Activated T-helper 1 cell treated with anti-CD3 and anti-CD28 coated beads, Interleukin-12 subunit alpha, Interleukin-12 subunit beta, Interleukin-2, Interleukin-4 antibody, amounts not matched to agents 30 ng/mL and 10 ng/mL and 1 ng/mL, durations not matched to agents 14 hours and 24 hours and 36 hours (primary cell): ENCODE measurements at regions not wholly inside any gene's neighbourhood (a gene's known extent, or its start where the extent isn't known, plus 50 kb on each side); places are given as distances from the start of the nearest gene placed in this dataset.
"Not testable (repeated sequence)": the region's sequence is repeated elsewhere in the genome, so short reads cannot be mapped to it uniquely, and the experiment has no call there.

ENCODE experiments used
- DNase-seq: peaks from one replicate; pipeline ENCODE4 v3.0.0; 2021; ENCODE audit warnings: low spot score
- H3K27ac Mint-ChIP-seq: one replicate; pipeline ENCODE4 v1.8.0; 2021; ENCODE audit warnings: mild to moderate bottlenecking, mixed read lengths
- H3K27me3 Mint-ChIP-seq: one replicate; pipeline ENCODE4 v1.8.0; 2022; ENCODE audit warnings: mild to moderate bottlenecking, moderate library complexity, mixed read lengths; ENCODE audit not compliant: insufficient read depth
- H3K36me3 Mint-ChIP-seq: one replicate; pipeline ENCODE4 v1.8.0; 2021; ENCODE audit warnings: low read depth, mixed read lengths
- H3K4me1 Mint-ChIP-seq: one replicate; pipeline ENCODE4 v1.8.0; 2021; ENCODE audit warnings: low read depth, mixed read lengths
- H3K4me3 Mint-ChIP-seq: one replicate; pipeline ENCODE4 v1.8.0; 2021; ENCODE audit warnings: mild to moderate bottlenecking, moderate library complexity, mixed read lengths
- H3K9me3 Mint-ChIP-seq: one replicate; pipeline ENCODE4 v1.8.0; 2021; ENCODE audit warnings: mixed read lengths
- intact Hi-C: fragments of 100-400 bp; cut with micrococcal nuclease; formaldehyde crosslinking; loops from one replicate; pipeline ENCODE4 v1.15.1; 2024

DNA sequence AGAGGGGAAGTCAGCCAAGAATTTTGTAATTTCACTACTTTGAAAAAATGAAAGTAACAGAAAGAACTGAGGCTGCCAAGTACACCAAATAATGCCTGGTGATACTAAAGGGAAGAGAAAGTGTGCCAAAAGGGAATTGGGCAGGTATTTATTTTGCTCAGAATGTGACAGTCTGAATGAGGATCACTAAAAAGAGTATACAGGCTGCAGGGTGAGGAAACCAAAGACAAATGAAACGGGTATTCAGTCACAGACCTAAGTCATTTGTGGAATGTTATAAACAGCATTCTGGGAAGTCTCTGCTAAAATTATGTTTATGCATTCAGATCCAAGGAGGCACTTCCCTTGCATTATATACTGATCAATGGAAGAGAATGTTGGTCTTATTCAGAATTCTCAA, 418.6 kb upstream of the SLC39A10 start:
- Mint-ChIP-seq H3K4me1 (no peaks in the 10 kb centered on the region), H3K36me3 (no peaks in the 10 kb centered on the region), H3K4me3 (no peak overlapping the region), H3K9me3 (peaks cover 3% of the 10 kb centered on the region), H3K27ac (no peak overlapping the region), H3K27me3 (no peaks in the 10 kb centered on the region)
- no peak for DNase-seq
- intact Hi-C loops = no loop called here

DNA sequence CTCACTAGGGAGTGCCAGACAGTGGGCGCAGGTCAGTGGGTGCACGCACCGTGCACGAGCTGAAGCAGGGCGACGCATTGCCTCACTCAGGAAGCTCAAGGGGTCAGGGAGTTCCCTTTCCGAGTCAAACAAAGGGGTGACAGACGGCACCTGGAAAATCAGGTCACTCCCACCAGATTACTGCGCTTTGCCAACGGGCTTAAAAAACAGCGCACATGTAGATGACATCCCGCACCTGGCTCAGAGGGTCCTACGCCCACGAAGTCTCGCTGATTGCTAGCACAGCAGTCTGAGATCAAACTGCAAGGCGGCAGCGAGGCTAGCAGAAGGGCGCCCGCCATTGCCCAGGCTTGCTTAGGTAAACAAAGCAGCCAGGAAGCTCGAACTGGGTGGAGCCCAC, 428.5 kb upstream of the SLC39A10 start:
- H3K9me3 Mint-ChIP-seq, H3K27ac Mint-ChIP-seq, H3K4me1 Mint-ChIP-seq, DNase-seq, H3K36me3 Mint-ChIP-seq, intact Hi-C loops, H3K4me3 Mint-ChIP-seq, H3K27me3 Mint-ChIP-seq: not testable (repeated sequence)

DNA sequence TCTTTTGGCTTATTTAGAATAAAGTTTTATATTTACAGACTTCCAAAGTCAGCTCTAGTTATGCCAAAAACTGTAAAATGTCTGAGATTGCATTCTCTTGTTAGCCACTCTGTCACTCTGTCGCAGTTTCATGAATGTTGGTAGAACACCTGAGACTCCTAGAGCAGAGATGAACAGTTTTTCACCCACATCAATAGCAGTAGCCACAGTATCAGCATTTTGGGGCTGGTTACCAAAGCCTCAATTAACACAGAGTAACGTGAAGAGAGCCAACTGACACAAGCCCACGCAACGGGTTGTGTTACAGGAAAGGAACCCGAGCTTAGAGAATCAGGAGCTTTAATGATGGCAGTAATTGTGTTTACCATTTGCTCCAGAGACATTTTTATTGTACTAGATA, 443.0 kb upstream of the SLC39A10 start:
- no peak overlapping the region for H3K27ac Mint-ChIP-seq
- DNase-seq = no peak
- no peaks in the 10 kb centered on the region for H3K27me3 Mint-ChIP-seq
- no peak overlapping the region for H3K4me3 Mint-ChIP-seq
- no peaks in the 10 kb centered on the region for H3K36me3 Mint-ChIP-seq
- intact Hi-C loops = no loop called here
- H3K4me1 Mint-ChIP-seq = no peaks in the 10 kb centered on the region
- no peaks in the 10 kb centered on the region for H3K9me3 Mint-ChIP-seq

DNA sequence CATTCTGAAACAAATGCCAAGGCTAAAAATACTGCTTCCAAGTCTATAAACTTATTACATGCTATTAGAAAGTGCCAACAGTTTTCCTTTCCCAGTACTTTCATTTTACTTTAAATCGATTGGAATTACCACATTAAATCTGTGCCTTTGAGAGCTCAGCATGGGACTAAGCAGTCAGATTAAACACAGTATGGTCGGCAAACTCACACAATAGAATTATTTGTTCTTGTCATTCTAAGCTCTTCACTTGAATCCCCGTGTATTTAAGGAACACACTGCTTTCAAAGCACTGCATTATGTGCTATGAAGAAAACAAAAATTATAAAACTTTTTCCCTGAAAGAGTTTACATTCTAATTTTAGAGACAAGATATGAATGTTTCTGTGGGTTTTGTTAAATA, 444.4 kb upstream of the SLC39A10 start:
- Mint-ChIP-seq H3K9me3 (no peaks in the 10 kb centered on the region), H3K36me3 (no peaks in the 10 kb centered on the region), H3K27ac (no peak overlapping the region), H3K4me3 (no peak overlapping the region), H3K27me3 (no peaks in the 10 kb centered on the region), H3K4me1 (no peaks in the 10 kb centered on the region)
- intact Hi-C loops = no loop called here
- DNase-seq = no peak

DNA sequence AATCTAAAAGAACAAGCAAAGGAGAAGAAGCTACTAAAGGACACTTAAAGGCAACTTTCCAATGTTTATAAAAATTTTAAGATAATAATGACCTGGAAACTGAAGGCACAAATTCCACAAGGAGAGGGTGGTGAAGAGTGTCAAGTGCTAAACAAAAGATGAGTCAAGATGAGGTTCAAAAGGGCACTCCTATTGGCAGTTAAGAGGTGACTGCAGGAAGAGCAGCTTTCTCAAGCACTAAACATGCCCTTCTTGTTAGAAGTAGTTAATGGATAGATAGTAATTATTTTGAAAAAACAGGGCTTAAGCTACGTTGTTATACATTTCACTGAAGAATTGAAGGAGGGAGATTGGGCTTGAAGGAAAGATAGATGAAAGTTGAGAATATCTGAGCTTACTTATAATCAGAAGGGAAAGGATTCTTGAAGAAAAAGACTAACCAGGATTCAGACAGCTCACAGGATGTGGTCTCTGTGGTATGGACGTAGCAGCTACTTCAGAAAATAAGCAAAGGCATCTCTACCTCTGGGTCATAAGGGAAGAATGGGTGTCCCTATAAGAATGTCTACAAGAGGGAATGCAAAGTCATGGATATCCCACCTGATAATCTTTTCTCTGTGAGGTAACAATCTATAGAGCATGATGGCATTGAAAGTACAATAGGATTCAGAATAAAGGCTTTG, 454.7 kb upstream of the SLC39A10 start:
- Mint-ChIP-seq H3K4me1 (peaks cover 19% of the 10 kb centered on the region), H3K27ac (no peak overlapping the region), H3K27me3 (no peaks in the 10 kb centered on the region), H3K36me3 (no peaks in the 10 kb centered on the region), H3K4me3 (no peak overlapping the region), H3K9me3 (no peaks in the 10 kb centered on the region)
- intact Hi-C loops = no loop called here
- DNase-seq = peak; percentile 10

- no peak overlapping the region for H3K4me3 Mint-ChIP-seq
- H3K9me3 Mint-ChIP-seq = no peaks in the 10 kb centered on the region
- intact Hi-C loops = no loop called here
- H3K36me3 Mint-ChIP-seq = no peaks in the 10 kb centered on the region
- no peak for DNase-seq
- peaks cover 19% of the 10 kb centered on the region for H3K4me1 Mint-ChIP-seq
- H3K27ac Mint-ChIP-seq = no peak overlapping the region
- H3K27me3 Mint-ChIP-seq = no peaks in the 10 kb centered on the region
Measured at GRCh38 chr2:195199864-195200263, 457.2 kb upstream of the SLC39A10 start.

DNA sequence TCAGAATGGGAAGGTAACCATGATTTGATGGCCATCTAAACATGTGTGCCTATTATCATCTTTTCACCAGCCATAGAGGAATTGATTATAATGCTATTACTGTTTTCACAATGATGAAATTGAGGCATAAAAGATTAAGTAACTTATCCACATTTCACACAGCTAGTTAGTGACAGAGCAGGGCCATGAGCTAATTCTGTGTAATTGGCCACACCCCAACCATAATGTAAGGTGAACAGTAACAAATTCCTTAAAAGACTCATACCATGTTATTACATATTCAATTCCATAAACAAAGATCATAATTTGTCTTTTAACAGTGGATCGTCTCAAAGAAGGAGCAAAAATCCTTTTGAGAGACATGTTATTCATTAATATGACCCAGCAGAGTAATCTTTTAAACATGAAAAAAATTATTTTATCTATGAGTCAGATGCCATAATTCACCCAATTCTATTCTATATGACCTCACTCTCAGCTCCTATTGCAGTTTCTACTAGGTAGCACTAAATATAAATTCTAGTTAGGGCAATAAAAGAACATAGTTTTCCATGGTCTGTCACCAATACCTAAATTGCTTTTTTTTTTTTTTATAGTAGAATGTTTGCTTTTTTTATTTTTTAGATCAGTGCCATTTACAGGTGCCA, 475.8 kb upstream of the SLC39A10 start:
- no peaks in the 10 kb centered on the region for H3K4me1 Mint-ChIP-seq
- H3K36me3 Mint-ChIP-seq = no peaks in the 10 kb centered on the region

GRCh38 chr2:195168369-195168768, 488.7 kb upstream of the SLC39A10 start:
- Mint-ChIP-seq H3K9me3 (no peaks in the 10 kb centered on the region), H3K4me1 (no peaks in the 10 kb centered on the region), H3K4me3 (no peak overlapping the region), H3K36me3 (no peaks in the 10 kb centered on the region), H3K27me3 (no peaks in the 10 kb centered on the region), H3K27ac (no peak overlapping the region)
- intact Hi-C loops = no loop called here
- no peak for DNase-seq

More for the DNA sequence above, 475.8 kb upstream of the SLC39A10 start:
- Mint-ChIP-seq H3K27ac (no peak overlapping the region), H3K4me3 (no peak overlapping the region), H3K27me3 (no peaks in the 10 kb centered on the region), H3K9me3 (no peaks in the 10 kb centered on the region)
- intact Hi-C loops = no loop called here
- no peak for DNase-seq

DNA sequence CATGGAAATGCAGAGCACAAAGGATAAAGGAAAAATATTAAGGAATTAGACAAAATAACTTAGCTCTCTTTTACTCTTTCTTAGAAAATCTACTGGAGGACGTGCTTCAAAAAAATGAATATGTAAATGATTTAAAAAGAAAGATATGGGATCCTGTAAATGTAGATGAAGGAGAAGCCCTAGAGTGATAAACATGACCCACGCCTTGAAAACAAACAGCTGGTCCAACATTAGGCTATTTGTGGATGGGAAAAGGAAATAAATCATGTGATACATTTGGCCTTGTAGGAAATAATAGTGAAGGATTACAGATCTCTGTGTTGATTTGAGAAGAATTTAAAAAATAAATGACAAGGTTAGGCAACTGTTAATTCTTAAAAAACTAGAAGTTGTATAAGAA, 492.1 kb upstream of the SLC39A10 start:
- Mint-ChIP-seq H3K4me3 (no peak overlapping the region), H3K36me3 (no peaks in the 10 kb centered on the region), H3K4me1 (no peaks in the 10 kb centered on the region), H3K9me3 (no peaks in the 10 kb centered on the region), H3K27me3 (peaks cover 4% of the 10 kb centered on the region), H3K27ac (no peak overlapping the region)
- intact Hi-C loops = no loop called here
- DNase-seq = no peak

DNA sequence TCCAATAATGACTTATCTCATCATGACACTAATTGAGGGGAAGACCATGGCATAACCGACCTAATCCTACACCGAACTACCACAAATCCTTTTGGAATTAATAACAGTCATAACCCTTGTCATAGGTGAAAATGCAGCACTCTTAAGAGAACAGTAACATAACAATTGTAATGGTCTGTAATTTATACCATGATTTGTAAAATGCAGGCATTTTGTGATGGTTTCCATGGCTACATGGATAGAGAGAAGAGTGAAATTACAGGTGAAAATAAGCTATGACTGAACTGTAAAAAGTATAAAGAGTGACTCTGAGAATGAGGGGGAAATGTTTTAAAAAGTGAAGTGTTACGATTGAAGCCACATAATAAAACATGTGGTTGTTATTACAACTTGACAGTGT, 494.1 kb upstream of the SLC39A10 start:
- no peaks in the 10 kb centered on the region for H3K36me3 Mint-ChIP-seq
- no peaks in the 10 kb centered on the region for H3K4me1 Mint-ChIP-seq
- intact Hi-C loops = no loop called here
- no peak for DNase-seq
- H3K4me3 Mint-ChIP-seq = no peak overlapping the region
- H3K9me3 Mint-ChIP-seq = no peaks in the 10 kb centered on the region
- H3K27me3 Mint-ChIP-seq = peaks cover 4% of the 10 kb centered on the region
- no peak overlapping the region for H3K27ac Mint-ChIP-seq

- Mint-ChIP-seq H3K4me3 (no peak overlapping the region), H3K27me3 (peaks cover 4% of the 10 kb centered on the region), H3K4me1 (no peaks in the 10 kb centered on the region), H3K36me3 (no peaks in the 10 kb centered on the region), H3K9me3 (no peaks in the 10 kb centered on the region), H3K27ac (no peak overlapping the region)
- intact Hi-C loops = no loop called here
- no peak for DNase-seq
Measured at GRCh38 chr2:195162194-195162593, 494.8 kb upstream of the SLC39A10 start.

DNA sequence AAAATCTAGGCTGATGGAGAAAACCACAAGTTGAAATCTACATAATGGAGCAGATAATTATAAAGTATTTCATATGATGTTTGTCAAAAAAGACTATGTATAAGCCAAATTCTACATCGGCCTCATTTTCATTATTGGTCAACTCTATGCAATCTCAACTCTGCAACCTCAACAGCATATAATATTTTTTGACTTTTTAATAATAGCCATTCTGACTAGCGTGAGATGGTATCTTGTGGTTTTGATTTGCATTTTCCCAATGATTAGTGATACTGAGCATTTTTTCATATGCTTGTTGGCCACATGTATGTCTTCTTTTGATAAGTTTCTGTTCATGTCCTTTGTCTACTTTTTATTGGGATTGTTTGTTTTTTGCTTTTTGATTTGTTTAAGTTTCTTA, 496.1 kb upstream of the SLC39A10 start:
- DNase-seq = no peak
- Mint-ChIP-seq H3K4me3 (no peak overlapping the region), H3K36me3 (no peaks in the 10 kb centered on the region), H3K27me3 (peaks cover 4% of the 10 kb centered on the region), H3K9me3 (no peaks in the 10 kb centered on the region), H3K4me1 (no peaks in the 10 kb centered on the region), H3K27ac (no peak overlapping the region)
- intact Hi-C loops = loop anchor here (1.0 kb wide), 1 partner anchor 31 kb away; no protein-coding TSS in a partner anchor

- Mint-ChIP-seq H3K36me3 (no peaks in the 10 kb centered on the region), H3K27me3 (no peaks in the 10 kb centered on the region), H3K9me3 (no peaks in the 10 kb centered on the region), H3K4me1 (no peaks in the 10 kb centered on the region), H3K27ac (no peak overlapping the region), H3K4me3 (no peak overlapping the region)
- no peak for DNase-seq
- intact Hi-C loops = no loop called here
Measured at GRCh38 chr2:195151711-195152110, 505.3 kb upstream of the SLC39A10 start.

GRCh38 chr2:195150819-195151218, 506.2 kb upstream of the SLC39A10 start:
- no peaks in the 10 kb centered on the region for H3K9me3 Mint-ChIP-seq
- DNase-seq = no peak
- intact Hi-C loops = no loop called here
- no peaks in the 10 kb centered on the region for H3K4me1 Mint-ChIP-seq
- no peak overlapping the region for H3K4me3 Mint-ChIP-seq
- no peaks in the 10 kb centered on the region for H3K36me3 Mint-ChIP-seq
- no peak overlapping the region for H3K27ac Mint-ChIP-seq
- no peaks in the 10 kb centered on the region for H3K27me3 Mint-ChIP-seq
